ENCODE measurements at regions not wholly inside any gene's neighbourhood (a gene's known extent, or its start where the extent isn't known, plus 50 kb on each side); places are given as distances from the start of the nearest gene placed in this dataset.

DNA sequence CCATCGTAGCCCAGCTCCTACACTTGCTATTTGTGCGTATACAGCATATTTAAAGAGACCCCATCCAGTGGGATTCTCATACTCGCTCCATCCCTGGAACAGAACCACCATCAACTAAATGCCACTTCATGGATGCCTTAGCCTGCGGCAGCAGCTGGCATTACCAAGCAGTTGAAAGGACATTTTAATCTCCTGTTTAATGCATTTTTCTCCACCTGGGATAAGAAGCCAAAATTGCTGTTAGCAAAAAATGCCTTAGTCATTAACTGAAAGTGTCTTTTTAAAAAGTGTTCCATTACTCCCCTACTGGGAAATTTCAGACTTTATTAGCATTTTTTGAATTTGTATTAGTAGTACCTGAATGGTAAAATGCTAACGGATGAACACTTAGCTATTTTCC is 662.6 kb upstream of the MEF2C start:
- ATAC-seq (no peak), DNase-seq (ENCODE audit: low read depth, low spot score) (no peak)
- no peaks in the 10 kb centered on the region for H3K9me3 ChIP-seq (ENCODE audit: control insufficient read depth, insufficient read depth, low read depth, low read length)
- ChIA-PET CTCF (no interaction called here), POLR2A (no interaction called here)
- in situ Hi-C loops (cut with HindIII; ENCODE audit: low pct_unique_long_range_greater_than_20kb, low sequenced_read_pairs) (no loop called here), intact Hi-C loops (cut with micrococcal nuclease; ENCODE audit: unreplicated experiment) (no loop called here)
- H3K4me1 ChIP-seq (ENCODE audit: control insufficient read depth, insufficient read depth, low read length): no peaks in the 10 kb centered on the region
- BruUV-seq (replicated peaks): no TSS peak
- H3K27me3 ChIP-seq (ENCODE audit: control insufficient read depth, insufficient read depth, low read length): no peaks in the 10 kb centered on the region
- H3K36me3 ChIP-seq (ENCODE audit: control insufficient read depth, insufficient read depth, low read length): no peaks in the 10 kb centered on the region; the same call in 1 of the 2 replicates
- TF ChIP-seq POLR2AphosphoS5 (IDR thresholded peaks at IDR 0.05; ENCODE audit: low read depth, low read length): no peak
- no peak overlapping the region for H3K4me3 ChIP-seq (ENCODE audit: low read depth in 2 of 2, low read length in 2 of 2)
- no peak overlapping the region for H3K27ac ChIP-seq (ENCODE audit: low read length)

DNA sequence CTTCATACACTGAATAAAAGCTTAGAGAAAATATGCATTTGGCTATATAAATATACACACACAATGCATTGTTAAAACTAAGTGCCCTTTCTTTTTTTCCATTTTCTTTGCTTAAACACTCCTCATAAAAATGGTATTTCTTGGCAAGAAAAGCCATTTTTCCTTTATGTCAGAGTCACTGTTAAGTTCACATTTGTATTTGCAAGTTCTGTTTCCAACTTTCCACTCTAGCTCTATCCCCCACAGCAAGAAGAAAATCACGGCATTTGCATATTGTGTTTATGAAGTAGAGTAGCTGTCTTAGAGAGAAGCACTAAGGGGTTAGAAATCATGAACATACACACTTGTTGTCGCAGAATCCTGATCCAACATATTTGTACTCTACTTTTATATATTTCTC is 662.1 kb upstream of the MEF2C start:
- in situ Hi-C loops (cut with HindIII; ENCODE audit: low pct_unique_long_range_greater_than_20kb, low sequenced_read_pairs) (no loop called here), intact Hi-C loops (cut with micrococcal nuclease; ENCODE audit: unreplicated experiment) (no loop called here)
- CTCF ChIA-PET: no interaction called here
- Histone ChIP-seq H3K4me3 (ENCODE audit: low read depth in 2 of 2, low read length in 2 of 2) (no peak overlapping the region), H3K9me3 (ENCODE audit: control insufficient read depth, insufficient read depth, low read depth, low read length) (no peaks in the 10 kb centered on the region), H3K4me1 (ENCODE audit: control insufficient read depth, insufficient read depth, low read length) (no peaks in the 10 kb centered on the region), H3K27ac (ENCODE audit: low read length) (no peak overlapping the region), H3K27me3 (ENCODE audit: control insufficient read depth, insufficient read depth, low read length) (no peaks in the 10 kb centered on the region), H3K36me3 (ENCODE audit: control insufficient read depth, insufficient read depth, low read length) (no peaks in the 10 kb centered on the region; the same call in 1 of the 2 replicates)
- no TSS peak for BruUV-seq (replicated peaks)
- POLR2A ChIA-PET: no interaction called here
- ATAC-seq (no peak), DNase-seq (ENCODE audit: low read depth, low spot score) (no peak)
- TF ChIP-seq, protein P1, sequence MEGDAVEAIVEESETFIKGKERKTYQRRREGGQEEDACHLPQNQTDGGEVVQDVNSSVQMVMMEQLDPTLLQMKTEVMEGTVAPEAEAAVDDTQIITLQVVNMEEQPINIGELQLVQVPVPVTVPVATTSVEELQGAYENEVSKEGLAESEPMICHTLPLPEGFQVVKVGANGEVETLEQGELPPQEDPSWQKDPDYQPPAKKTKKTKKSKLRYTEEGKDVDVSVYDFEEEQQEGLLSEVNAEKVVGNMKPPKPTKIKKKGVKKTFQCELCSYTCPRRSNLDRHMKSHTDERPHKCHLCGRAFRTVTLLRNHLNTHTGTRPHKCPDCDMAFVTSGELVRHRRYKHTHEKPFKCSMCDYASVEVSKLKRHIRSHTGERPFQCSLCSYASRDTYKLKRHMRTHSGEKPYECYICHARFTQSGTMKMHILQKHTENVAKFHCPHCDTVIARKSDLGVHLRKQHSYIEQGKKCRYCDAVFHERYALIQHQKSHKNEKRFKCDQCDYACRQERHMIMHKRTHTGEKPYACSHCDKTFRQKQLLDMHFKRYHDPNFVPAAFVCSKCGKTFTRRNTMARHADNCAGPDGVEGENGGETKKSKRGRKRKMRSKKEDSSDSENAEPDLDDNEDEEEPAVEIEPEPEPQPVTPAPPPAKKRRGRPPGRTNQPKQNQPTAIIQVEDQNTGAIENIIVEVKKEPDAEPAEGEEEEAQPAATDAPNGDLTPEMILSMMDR (IDR thresholded peaks at IDR 0.05): no peak
- TF ChIP-seq POLR2AphosphoS5 (IDR thresholded peaks at IDR 0.05; ENCODE audit: low read depth, low read length): no peak
- no peak for TF ChIP-seq TCF7L2 (IDR thresholded peaks at IDR 0.05; ENCODE audit: low read depth, low read length)
- TF ChIP-seq, protein P2, sequence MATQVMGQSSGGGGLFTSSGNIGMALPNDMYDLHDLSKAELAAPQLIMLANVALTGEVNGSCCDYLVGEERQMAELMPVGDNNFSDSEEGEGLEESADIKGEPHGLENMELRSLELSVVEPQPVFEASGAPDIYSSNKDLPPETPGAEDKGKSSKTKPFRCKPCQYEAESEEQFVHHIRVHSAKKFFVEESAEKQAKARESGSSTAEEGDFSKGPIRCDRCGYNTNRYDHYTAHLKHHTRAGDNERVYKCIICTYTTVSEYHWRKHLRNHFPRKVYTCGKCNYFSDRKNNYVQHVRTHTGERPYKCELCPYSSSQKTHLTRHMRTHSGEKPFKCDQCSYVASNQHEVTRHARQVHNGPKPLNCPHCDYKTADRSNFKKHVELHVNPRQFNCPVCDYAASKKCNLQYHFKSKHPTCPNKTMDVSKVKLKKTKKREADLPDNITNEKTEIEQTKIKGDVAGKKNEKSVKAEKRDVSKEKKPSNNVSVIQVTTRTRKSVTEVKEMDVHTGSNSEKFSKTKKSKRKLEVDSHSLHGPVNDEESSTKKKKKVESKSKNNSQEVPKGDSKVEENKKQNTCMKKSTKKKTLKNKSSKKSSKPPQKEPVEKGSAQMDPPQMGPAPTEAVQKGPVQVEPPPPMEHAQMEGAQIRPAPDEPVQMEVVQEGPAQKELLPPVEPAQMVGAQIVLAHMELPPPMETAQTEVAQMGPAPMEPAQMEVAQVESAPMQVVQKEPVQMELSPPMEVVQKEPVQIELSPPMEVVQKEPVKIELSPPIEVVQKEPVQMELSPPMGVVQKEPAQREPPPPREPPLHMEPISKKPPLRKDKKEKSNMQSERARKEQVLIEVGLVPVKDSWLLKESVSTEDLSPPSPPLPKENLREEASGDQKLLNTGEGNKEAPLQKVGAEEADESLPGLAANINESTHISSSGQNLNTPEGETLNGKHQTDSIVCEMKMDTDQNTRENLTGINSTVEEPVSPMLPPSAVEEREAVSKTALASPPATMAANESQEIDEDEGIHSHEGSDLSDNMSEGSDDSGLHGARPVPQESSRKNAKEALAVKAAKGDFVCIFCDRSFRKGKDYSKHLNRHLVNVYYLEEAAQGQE (IDR thresholded peaks at IDR 0.05; ENCODE audit: insufficient read depth in 1 of 2, low read depth in 2 of 2, low read length in 1 of 2): no peak
- TF ChIP-seq SIN3A (IDR thresholded peaks at IDR 0.05; ENCODE audit: borderline replicate concordance, insufficient read depth, low read depth, low read length): no peak

DNA sequence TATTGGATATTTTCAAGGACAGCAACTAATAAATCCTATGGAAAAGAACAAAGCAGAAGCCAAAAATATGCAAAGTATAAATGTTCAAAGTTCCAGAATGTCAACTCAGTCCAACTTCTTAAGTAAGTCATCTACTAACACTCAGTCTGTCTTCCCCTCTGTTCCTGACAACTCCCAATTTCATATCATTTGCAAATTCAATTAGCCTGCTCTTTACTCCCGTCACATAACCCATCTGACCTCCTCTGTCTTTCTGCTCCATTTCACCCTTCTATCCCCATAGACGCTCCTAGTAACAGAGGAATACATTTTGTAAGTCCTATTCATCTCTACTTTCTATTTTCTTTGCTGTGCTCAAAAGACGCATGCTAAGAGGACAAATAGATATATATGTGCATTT is 659.8 kb upstream of the MEF2C start:
- intact Hi-C loops (cut with micrococcal nuclease; ENCODE audit: unreplicated experiment): no loop called here
- in situ Hi-C loops (cut with HindIII; ENCODE audit: low pct_unique_long_range_greater_than_20kb, low sequenced_read_pairs): no loop called here
- Histone ChIP-seq H3K27ac (ENCODE audit: low read length) (no peak overlapping the region), H3K36me3 (ENCODE audit: control insufficient read depth, insufficient read depth, low read length) (no peaks in the 10 kb centered on the region), H3K9me3 (ENCODE audit: control insufficient read depth, insufficient read depth, low read depth, low read length) (no peaks in the 10 kb centered on the region), H3K4me1 (ENCODE audit: control insufficient read depth, insufficient read depth, low read length) (no peaks in the 10 kb centered on the region), H3K27me3 (ENCODE audit: control insufficient read depth, insufficient read depth, low read length) (no peaks in the 10 kb centered on the region), H3K4me3 (ENCODE audit: low read depth in 2 of 2, low read length in 2 of 2) (no peak overlapping the region)
- no peak for DNase-seq (ENCODE audit: low read depth, low spot score)
- BruUV-seq (replicated peaks): no TSS peak
- TF ChIP-seq POLR2AphosphoS5 (IDR thresholded peaks at IDR 0.05; ENCODE audit: low read depth, low read length): no peak
- TF ChIP-seq, protein P1 (IDR thresholded peaks at IDR 0.05): no peak
- CTCF ChIA-PET: no interaction called here
- POLR2A ChIA-PET: no interaction called here
- ATAC-seq: no peak
